RWPE2 (cell line): ENCODE measurements at regions not wholly inside any gene's neighbourhood (a gene's known extent, or its start where the extent isn't known, plus 50 kb on each side); places are given as distances from the start of the nearest gene placed in this dataset.

Experiments used
- ATAC-seq: fragments of 200-7000 bp; cut with Tn5 transposase; 3 replicates; pipeline ENCODE4 v1.9.1; 2021; ENCODE audit warnings: low read depth
- DNase-seq: peaks from one replicate; pipeline ENCODE4 v3.0.0-alpha.2; 2020; ENCODE audit warnings: low spot score
- H3K27ac ChIP-seq: fragments of 450-650 bp; 2 replicates; pipeline ENCODE4 v1.5.1; 2017; ENCODE audit warnings: mild to moderate bottlenecking; ENCODE audit not compliant: poor library complexity, severe bottlenecking
- H3K27me3 ChIP-seq: fragments of 250-450 bp; sonication (Bioruptor Pico); 2 replicates; pipeline ENCODE4 v1.5.1; 2021; ENCODE audit warnings: mild to moderate bottlenecking, moderate library complexity; ENCODE audit not compliant: insufficient read depth, poor library complexity, severe bottlenecking
- H3K36me3 ChIP-seq: fragments of 250-450 bp; sonication (Bioruptor Pico); 2 replicates; pipeline ENCODE4 v1.5.1; 2020; ENCODE audit warnings: low read depth, mild to moderate bottlenecking, moderate library complexity
- H3K4me1 ChIP-seq: fragments of 250-450 bp; sonication (Bioruptor Pico); 2 replicates; pipeline ENCODE4 v1.5.1; 2021; ENCODE audit warnings: mild to moderate bottlenecking, moderate library complexity; ENCODE audit not compliant: insufficient read depth, poor library complexity, severe bottlenecking
- H3K4me3 ChIP-seq: fragments of 250-450 bp; sonication (Bioruptor Pico); 2 replicates; pipeline ENCODE4 v1.5.1; 2021; ENCODE audit warnings: mild to moderate bottlenecking, moderate library complexity; ENCODE audit not compliant: severe bottlenecking
- H3K9me3 ChIP-seq: fragments of 250-450 bp; sonication (Bioruptor Pico); 2 replicates; pipeline ENCODE4 v1.5.1; 2021; ENCODE audit warnings: mild to moderate bottlenecking, moderate library complexity; ENCODE audit not compliant: severe bottlenecking
- TF ChIP-seq, protein P1 (sequence below): fragments of 450-650 bp; IDR thresholded peaks from one replicate; pipeline ENCODE4 v1.5.1; 2017; ENCODE audit warnings: mild to moderate bottlenecking, moderate library complexity; ENCODE audit not compliant: poor library complexity, severe bottlenecking

- TF ChIP-seq, protein P1, sequence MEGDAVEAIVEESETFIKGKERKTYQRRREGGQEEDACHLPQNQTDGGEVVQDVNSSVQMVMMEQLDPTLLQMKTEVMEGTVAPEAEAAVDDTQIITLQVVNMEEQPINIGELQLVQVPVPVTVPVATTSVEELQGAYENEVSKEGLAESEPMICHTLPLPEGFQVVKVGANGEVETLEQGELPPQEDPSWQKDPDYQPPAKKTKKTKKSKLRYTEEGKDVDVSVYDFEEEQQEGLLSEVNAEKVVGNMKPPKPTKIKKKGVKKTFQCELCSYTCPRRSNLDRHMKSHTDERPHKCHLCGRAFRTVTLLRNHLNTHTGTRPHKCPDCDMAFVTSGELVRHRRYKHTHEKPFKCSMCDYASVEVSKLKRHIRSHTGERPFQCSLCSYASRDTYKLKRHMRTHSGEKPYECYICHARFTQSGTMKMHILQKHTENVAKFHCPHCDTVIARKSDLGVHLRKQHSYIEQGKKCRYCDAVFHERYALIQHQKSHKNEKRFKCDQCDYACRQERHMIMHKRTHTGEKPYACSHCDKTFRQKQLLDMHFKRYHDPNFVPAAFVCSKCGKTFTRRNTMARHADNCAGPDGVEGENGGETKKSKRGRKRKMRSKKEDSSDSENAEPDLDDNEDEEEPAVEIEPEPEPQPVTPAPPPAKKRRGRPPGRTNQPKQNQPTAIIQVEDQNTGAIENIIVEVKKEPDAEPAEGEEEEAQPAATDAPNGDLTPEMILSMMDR: no peak
Observed at GRCh38 chr15:46467041-46467440, 832.2 kb downstream of the SQOR start.

DNA sequence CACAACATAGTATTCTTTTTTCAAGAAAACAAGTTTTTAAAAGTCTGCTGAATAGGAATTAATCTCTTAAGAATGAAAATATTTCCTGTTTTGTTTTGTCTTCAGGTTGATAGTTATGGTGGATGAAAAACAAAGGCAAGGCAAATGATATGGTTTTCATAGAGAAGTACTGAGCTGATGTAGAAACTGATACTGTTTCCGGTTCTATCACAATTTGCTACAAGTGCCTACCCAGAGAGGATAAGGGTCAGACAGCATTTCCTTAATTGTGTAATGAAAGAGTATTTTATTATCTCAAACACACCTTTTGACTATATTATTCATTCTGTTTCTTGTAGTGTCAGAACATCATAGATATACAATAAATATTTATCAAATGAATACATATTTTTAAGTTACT lies 836.3 kb downstream of the SQOR start:
- Histone ChIP-seq H3K36me3 (no peaks in the 10 kb centered on the region), H3K27me3 (no peaks in the 10 kb centered on the region), H3K4me3 (no peak overlapping the region), H3K9me3 (no peaks in the 10 kb centered on the region), H3K27ac (no peak overlapping the region), H3K4me1 (no peaks in the 10 kb centered on the region)
- DNase-seq (no peak), ATAC-seq (no peak)
- TF ChIP-seq, protein P1: no peak

More at GRCh38 chr15:46467041-46467440, 832.2 kb downstream of the SQOR start:
- H3K4me3 ChIP-seq: no peak overlapping the region
- peaks cover 4% of the 10 kb centered on the region for H3K27me3 ChIP-seq
- no peak for DNase-seq
- H3K4me1 ChIP-seq: no peaks in the 10 kb centered on the region
- H3K36me3 ChIP-seq: no peaks in the 10 kb centered on the region
- ATAC-seq: no peak
- no peak overlapping the region for H3K27ac ChIP-seq
- H3K9me3 ChIP-seq: no peaks in the 10 kb centered on the region

DNA sequence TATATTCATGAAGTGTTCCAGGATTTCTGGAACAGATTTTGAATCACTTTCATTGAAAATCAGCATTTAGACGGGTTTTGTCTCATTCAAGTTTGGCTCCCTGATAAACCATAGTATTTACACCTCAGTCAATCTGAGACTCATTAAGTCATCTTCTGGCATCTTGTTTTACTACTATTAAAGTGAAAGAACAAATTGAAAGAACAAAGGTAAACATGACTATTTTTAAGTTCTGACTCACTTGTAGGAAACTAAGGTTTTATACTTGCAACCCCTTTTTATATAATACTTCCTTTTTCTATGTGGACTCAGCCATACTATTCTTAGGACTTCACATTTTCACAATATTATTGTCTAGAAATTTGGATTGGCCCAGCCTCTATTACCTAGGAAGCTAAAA lies 854.4 kb downstream of the SQOR start:
- Histone ChIP-seq H3K27ac (no peak overlapping the region), H3K4me1 (no peaks in the 10 kb centered on the region), H3K9me3 (no peaks in the 10 kb centered on the region), H3K27me3 (peaks cover 7% of the 10 kb centered on the region), H3K4me3 (no peak overlapping the region), H3K36me3 (no peaks in the 10 kb centered on the region)
- TF ChIP-seq, protein P1: no peak
- ATAC-seq (no peak), DNase-seq (no peak)

DNA sequence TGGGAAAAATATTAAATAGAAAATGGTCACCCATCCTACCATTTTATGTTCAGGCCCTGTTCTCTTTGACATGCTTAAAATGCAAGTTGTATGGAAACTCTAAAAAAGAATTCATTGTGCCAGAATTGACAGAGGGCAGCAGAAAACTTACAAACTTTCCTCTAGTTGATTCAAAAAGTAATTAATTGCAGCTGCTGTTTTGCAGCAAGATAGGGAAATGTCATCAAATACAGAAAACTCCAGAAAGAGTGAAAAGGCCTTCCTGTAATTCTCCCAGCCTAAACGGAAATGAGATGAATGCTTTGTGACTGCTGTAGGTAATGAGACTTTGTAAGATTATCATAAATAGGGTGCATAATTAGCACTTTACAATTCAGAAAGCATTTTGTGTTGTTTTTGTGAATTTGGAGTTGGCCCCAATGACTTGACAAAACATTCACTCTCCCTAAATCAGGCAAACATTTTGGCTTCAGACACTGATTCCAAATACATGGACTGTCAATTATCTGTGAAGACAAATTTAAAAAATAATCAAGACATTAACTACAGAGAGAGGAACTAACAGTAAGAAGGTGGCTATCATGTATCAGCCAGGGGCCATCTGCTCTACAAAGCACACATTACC lies 861.8 kb downstream of the SQOR start:
- DNase-seq (no peak), ATAC-seq (no peak)
- Histone ChIP-seq H3K36me3 (no peaks in the 10 kb centered on the region), H3K27ac (no peak overlapping the region), H3K9me3 (no peaks in the 10 kb centered on the region), H3K4me3 (no peak overlapping the region), H3K4me1 (no peaks in the 10 kb centered on the region), H3K27me3 (no peaks in the 10 kb centered on the region)
- TF ChIP-seq, protein P1: no peak

- ATAC-seq: peak; percentile 41; the same call in 1 of the 3 replicates
- Histone ChIP-seq H3K4me1 (no peaks in the 10 kb centered on the region), H3K27me3 (peaks cover 8% of the 10 kb centered on the region), H3K27ac (no peak overlapping the region), H3K9me3 (no peaks in the 10 kb centered on the region), H3K4me3 (no peak overlapping the region), H3K36me3 (no peaks in the 10 kb centered on the region)
- DNase-seq: no peak
- TF ChIP-seq, protein P1: peak; percentile 84
Observed at GRCh38 chr15:46502667-46503066, 867.8 kb downstream of the SQOR start.
